Keratinocyte (primary cell): ENCODE measurements at regions not wholly inside any gene's neighbourhood (a gene's known extent, or its start where the extent isn't known, plus 50 kb on each side); places are given as distances from the start of the nearest gene placed in this dataset.

ENCODE experiments used
- EZH2 ChIP-seq: IDR thresholded peaks from one replicate; pipeline ENCODE4 v1.6.1; 2012; ENCODE audit warnings: inconsistent platforms, mild to moderate bottlenecking, low read length, moderate library complexity
- TF ChIP-seq, protein P1 (sequence below), 3 experiments: IDR thresholded peaks in 1 of 3; conservative IDR thresholded peaks in 1 of 3; optimal IDR thresholded peaks in 1 of 3; 2 replicates in 2 of 3; 3 replicates in 1 of 3; pipeline versions ENCODE3 to v1.5.1; 2011; ENCODE audit warnings: low read length in 3 of 3, mild to moderate bottlenecking in 3 of 3, moderate library complexity in 2 of 3, control low read depth in 1 of 3, inconsistent platforms in 1 of 3; ENCODE audit not compliant: insufficient read depth in 2 of 3; ENCODE audit errors: extremely low read depth in 1 of 3

DNA sequence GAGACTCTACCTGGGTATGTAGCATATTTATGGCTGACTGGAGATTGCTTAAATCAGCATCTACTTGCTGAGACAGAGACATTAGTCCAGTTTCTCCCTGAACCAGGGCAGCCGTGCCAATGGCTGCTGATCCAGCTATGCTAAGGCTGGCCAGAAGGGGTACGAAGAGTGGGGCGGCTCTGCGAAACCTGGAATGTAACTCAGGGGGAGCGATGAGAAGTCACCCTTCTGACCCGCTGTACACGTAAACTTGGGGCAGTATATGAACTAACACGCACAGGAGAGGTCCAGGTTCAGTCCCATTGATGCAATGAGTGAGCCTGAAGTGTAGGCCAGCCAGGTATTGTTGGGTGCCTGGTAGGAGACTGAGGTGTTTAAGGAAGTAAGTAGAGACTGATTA, 73.7 kb downstream of the PRR15 start:
- TF ChIP-seq, protein P1, sequence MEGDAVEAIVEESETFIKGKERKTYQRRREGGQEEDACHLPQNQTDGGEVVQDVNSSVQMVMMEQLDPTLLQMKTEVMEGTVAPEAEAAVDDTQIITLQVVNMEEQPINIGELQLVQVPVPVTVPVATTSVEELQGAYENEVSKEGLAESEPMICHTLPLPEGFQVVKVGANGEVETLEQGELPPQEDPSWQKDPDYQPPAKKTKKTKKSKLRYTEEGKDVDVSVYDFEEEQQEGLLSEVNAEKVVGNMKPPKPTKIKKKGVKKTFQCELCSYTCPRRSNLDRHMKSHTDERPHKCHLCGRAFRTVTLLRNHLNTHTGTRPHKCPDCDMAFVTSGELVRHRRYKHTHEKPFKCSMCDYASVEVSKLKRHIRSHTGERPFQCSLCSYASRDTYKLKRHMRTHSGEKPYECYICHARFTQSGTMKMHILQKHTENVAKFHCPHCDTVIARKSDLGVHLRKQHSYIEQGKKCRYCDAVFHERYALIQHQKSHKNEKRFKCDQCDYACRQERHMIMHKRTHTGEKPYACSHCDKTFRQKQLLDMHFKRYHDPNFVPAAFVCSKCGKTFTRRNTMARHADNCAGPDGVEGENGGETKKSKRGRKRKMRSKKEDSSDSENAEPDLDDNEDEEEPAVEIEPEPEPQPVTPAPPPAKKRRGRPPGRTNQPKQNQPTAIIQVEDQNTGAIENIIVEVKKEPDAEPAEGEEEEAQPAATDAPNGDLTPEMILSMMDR (optimal IDR thresholded peaks at IDR 0.05 in 1 of 3, IDR thresholded peaks at IDR 0.05 in 1 of 3, conservative IDR thresholded peaks at IDR 0.05 in 1 of 3; ENCODE audit: extremely low read depth in 1 of 3, insufficient read depth in 2 of 3, low read length in 3 of 3), result no peak
- no peak for TF ChIP-seq EZH2
